ENCODE measurements at regions not wholly inside any gene's neighbourhood (a gene's known extent, or its start where the extent isn't known, plus 50 kb on each side); places are given as distances from the start of the nearest gene placed in this dataset.

DNA sequence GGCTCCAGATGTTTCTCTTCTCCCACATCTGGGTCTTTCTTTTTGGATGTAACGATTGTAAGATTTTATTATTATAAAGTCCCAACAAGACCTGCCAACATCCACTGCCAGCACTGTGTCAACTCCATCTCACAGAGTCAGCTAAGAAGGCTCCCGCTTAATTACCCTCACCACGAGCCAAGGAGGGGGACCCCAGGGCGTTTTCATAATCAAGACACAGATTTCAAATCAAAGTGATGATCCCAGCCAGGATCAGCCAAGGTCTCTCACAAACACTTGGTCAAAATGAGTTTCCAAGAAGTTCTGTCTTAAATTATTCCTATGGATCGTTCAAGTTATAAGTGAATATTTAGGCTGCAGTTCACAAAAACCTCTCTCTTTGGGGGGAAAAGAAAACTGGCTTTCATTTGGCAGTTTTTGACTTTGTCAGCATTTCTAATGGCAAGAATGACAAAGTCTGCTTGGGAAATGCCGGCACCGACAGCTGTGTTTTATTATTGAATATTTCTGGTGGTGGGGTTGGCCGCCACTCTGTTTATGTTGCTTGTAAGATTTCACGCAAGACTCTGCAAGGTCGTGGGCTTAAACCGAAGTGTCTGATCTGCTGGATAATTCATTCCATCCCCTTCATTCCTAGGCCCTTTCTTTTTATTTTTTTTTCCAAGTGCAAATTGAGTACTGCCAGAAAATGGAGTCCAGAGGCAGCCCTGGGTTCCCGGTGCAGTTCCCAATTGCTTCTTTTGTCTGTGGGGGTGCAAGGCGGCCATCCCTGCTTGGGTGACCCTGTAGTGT is 170.2 kb upstream of the PMEPA1 start:
- H3K27ac ChIP-seq (ENCODE audit: low read depth, low read length): no peak overlapping the region
- H3K27me3 ChIP-seq (ENCODE audit: insufficient read depth, low read length, poor library complexity, severe bottlenecking): no peaks in the 10 kb centered on the region
- Mint-ChIP-seq H3K27me3 (peaks cover 10 to 22% of the 10 kb centered on the region in 2 donors), H3K36me3 (no peaks in the 10 kb centered on the region), H3K4me3 (no peak overlapping the region), H3K9me3 (no peaks in the 10 kb centered on the region), H3K27ac (no peak overlapping the region), H3K4me1 (peaks cover 0 to 2% (median 0%) of the 10 kb centered on the region in 3 donors)
- ChIA-PET POLR2A (no interaction called here), CTCF (no interaction called here)
- H3K36me3 ChIP-seq (ENCODE audit: insufficient read depth, low read length): no peaks in the 10 kb centered on the region
- no peak for DNase-seq
- H3K4me1 ChIP-seq (ENCODE audit: insufficient read depth, low read length): no peaks in the 10 kb centered on the region
- no peak overlapping the region for H3K4me3 ChIP-seq (ENCODE audit: low read length)
- H3K9me3 ChIP-seq (ENCODE audit: low read length): no peaks in the 10 kb centered on the region

DNA sequence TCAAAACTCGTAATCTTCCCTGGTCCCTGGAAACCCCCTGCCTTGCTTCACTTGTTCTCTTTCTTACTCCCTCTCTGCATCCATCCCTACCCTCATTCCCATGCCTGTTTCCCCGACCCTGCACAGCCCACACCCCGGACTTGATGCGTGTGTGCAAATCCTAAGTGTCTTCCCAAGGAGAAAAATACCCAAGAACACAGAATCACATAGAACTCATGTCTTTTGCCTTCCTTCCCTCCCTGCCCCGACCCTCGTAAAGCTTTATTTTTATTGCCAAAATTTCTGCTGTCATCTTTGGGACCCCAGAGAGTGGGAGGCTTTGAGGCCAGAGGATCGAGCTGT is 169.6 kb upstream of the PMEPA1 start:
- no peaks in the 10 kb centered on the region for H3K27me3 ChIP-seq (ENCODE audit: insufficient read depth, low read length, poor library complexity, severe bottlenecking)
- peaks cover 0 to 2% (median 0%) of the 10 kb centered on the region in 3 donors for H3K4me1 Mint-ChIP-seq
- H3K9me3 ChIP-seq (ENCODE audit: low read length): no peaks in the 10 kb centered on the region
- no peaks in the 10 kb centered on the region for H3K36me3 Mint-ChIP-seq
- POLR2A ChIA-PET: no interaction called here
- CTCF ChIA-PET: no interaction called here
- peaks cover 10 to 22% of the 10 kb centered on the region in 2 donors for H3K27me3 Mint-ChIP-seq
- H3K4me1 ChIP-seq (ENCODE audit: insufficient read depth, low read length): no peaks in the 10 kb centered on the region
- H3K27ac ChIP-seq (ENCODE audit: low read depth, low read length): no peak overlapping the region
- no peak overlapping the region for H3K4me3 Mint-ChIP-seq
- H3K4me3 ChIP-seq (ENCODE audit: low read length): no peak overlapping the region
- peak overlapping the region in 1 of 8 donors; percentile 77 for H3K27ac Mint-ChIP-seq
- no peaks in the 10 kb centered on the region for H3K36me3 ChIP-seq (ENCODE audit: insufficient read depth, low read length)
- no peak for DNase-seq
- no peaks in the 10 kb centered on the region for H3K9me3 Mint-ChIP-seq

DNA sequence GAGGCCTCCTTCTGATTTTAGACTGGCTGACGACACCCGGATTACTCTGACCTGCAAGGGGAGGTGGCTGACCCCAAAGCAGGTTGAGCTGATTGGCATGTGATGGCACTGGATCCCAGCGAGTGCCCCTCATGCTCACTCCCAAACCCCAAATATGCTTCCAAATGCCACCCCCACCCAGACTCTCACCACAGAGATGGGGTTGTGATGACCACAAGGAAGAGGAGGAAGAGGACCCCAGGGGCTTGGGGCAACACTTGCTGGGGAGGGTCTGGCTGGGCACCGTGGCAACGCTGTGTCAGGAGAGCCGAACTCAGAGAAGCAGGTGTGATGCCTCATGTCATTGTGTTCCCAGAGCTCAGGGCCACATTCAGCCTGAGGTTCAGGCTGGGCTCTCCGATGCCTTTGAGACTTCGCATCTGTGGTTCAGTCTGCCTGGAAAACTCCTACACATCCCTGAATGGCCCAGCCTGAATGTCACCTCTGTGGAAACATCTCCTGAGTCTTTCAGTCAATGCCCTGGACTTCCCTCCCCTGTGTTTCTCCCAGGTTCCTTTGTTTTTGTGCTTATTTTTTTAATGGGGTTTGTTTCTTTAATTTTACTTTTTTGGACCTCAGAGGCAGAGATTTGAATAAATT is 169.1 kb upstream of the PMEPA1 start:
- Mint-ChIP-seq H3K4me1 (no peaks in the 10 kb centered on the region), H3K9me3 (no peaks in the 10 kb centered on the region), H3K27ac (no peak overlapping the region), H3K36me3 (no peaks in the 10 kb centered on the region), H3K27me3 (peaks cover 10 to 20% of the 10 kb centered on the region in 2 donors), H3K4me3 (no peak overlapping the region)
- CTCF ChIA-PET: no interaction called here
- Histone ChIP-seq H3K4me3 (ENCODE audit: low read length) (no peak overlapping the region), H3K27ac (ENCODE audit: low read depth, low read length) (no peak overlapping the region), H3K4me1 (ENCODE audit: insufficient read depth, low read length) (no peaks in the 10 kb centered on the region), H3K36me3 (ENCODE audit: insufficient read depth, low read length) (no peaks in the 10 kb centered on the region), H3K9me3 (ENCODE audit: low read length) (no peaks in the 10 kb centered on the region), H3K27me3 (ENCODE audit: insufficient read depth, low read length, poor library complexity, severe bottlenecking) (no peaks in the 10 kb centered on the region)
- no peak for DNase-seq
- POLR2A ChIA-PET: no interaction called here

DNA sequence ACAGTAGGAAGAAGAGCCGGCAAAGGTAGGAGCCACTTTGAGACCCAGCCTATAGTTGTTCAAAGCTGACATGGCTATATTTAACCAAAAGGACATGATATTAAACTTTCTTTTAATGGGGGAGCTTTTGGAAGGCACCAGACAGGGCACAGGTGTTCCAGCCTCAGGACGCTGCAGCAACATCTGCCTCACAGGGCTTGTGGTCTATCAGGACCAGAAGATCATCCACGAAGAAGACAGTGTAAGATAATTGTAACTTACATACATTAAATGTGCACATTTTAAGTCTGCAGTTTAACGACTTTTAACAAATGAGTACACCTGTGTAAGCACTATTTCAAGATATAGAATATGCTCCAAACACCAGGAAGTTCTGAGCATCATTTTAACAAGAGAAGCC is 168.2 kb upstream of the PMEPA1 start:
- POLR2A ChIA-PET: no interaction called here

DNA sequence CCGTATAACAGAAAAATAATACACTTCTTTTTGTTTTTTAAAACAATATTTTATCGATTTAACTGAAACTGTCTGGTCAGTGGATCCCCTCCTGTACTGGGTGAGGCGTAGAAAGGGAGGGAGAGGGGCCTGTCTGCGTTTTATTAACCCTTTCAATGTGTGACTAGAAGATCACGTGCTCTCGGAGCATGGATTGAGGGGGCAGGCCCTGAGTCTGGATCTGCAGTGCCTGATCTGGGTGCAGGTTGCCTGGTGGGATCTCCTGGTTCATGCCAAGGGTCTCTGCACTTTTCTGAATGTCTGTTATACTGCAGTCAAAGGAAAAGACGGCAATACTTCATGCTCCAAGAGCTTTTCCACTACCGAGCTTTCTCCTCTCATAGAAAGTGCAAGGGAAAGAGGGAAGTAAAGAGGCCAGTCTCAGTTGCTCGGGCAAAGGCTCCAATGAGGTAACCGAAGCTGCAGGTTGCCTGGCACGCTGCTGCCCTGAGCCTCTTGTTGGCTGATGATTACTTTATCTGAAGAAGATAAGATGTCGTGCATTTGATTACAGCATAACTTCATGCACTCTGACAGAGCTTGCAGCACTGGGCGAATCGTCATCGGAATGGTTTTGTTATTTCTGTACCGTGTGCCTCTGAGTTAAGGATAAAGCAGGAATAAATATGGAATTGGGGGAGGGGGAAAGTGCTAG is 167.5 kb upstream of the PMEPA1 start:
- POLR2A ChIA-PET: no interaction called here
- CTCF ChIA-PET: no interaction called here
- Mint-ChIP-seq H3K4me3 (no peak overlapping the region), H3K27me3 (peaks cover 10 to 19% of the 10 kb centered on the region in 2 donors), H3K27ac (no peak overlapping the region), H3K36me3 (no peaks in the 10 kb centered on the region), H3K4me1 (no peaks in the 10 kb centered on the region), H3K9me3 (no peaks in the 10 kb centered on the region)
- no peaks in the 10 kb centered on the region for H3K9me3 ChIP-seq (ENCODE audit: low read length)
- H3K27me3 ChIP-seq (ENCODE audit: insufficient read depth, low read length, poor library complexity, severe bottlenecking): no peaks in the 10 kb centered on the region
- no peaks in the 10 kb centered on the region for H3K36me3 ChIP-seq (ENCODE audit: insufficient read depth, low read length)
- DNase-seq: no peak
- no peaks in the 10 kb centered on the region for H3K4me1 ChIP-seq (ENCODE audit: insufficient read depth, low read length)
- H3K4me3 ChIP-seq (ENCODE audit: low read length): no peak overlapping the region
- H3K27ac ChIP-seq (ENCODE audit: low read depth, low read length): no peak overlapping the region

More for the DNA sequence above, 168.2 kb upstream of the PMEPA1 start:
- Mint-ChIP-seq H3K9me3 (no peaks in the 10 kb centered on the region), H3K27me3 (peaks cover 10 to 19% of the 10 kb centered on the region in 2 donors), H3K27ac (no peak overlapping the region), H3K4me1 (no peaks in the 10 kb centered on the region), H3K4me3 (no peak overlapping the region), H3K36me3 (no peaks in the 10 kb centered on the region)
- DNase-seq: no peak
- Histone ChIP-seq H3K27ac (ENCODE audit: low read depth, low read length) (no peak overlapping the region), H3K4me3 (ENCODE audit: low read length) (no peak overlapping the region), H3K9me3 (ENCODE audit: low read length) (no peaks in the 10 kb centered on the region), H3K27me3 (ENCODE audit: insufficient read depth, low read length, poor library complexity, severe bottlenecking) (no peaks in the 10 kb centered on the region), H3K36me3 (ENCODE audit: insufficient read depth, low read length) (no peaks in the 10 kb centered on the region), H3K4me1 (ENCODE audit: insufficient read depth, low read length) (no peaks in the 10 kb centered on the region)
- CTCF ChIA-PET: no interaction called here

DNA sequence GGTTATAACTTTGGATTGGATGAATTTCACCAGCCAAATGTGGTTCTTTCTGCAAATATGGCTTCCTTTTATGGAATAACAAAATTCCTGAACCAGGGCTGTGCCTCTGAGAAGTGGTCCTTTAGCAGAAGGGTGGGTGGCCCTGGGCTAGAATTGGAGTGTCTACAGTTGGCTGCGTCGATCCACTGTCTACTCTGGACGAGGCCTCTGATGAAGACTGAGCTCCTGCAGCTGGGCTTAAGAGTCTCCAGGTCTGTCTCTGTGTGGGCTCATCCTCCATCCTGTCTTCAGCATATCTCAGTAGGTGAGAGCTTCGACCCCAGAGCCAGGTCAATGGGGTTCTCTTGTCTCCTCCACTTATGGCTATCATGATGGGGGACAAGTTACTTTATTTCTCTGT is 166.3 kb upstream of the PMEPA1 start:
- Histone ChIP-seq H3K27me3 (ENCODE audit: insufficient read depth, low read length, poor library complexity, severe bottlenecking) (no peaks in the 10 kb centered on the region), H3K36me3 (ENCODE audit: insufficient read depth, low read length) (no peaks in the 10 kb centered on the region), H3K9me3 (ENCODE audit: low read length) (no peaks in the 10 kb centered on the region), H3K27ac (ENCODE audit: low read depth, low read length) (no peak overlapping the region), H3K4me3 (ENCODE audit: low read length) (no peak overlapping the region), H3K4me1 (ENCODE audit: insufficient read depth, low read length) (no peaks in the 10 kb centered on the region)
- no peaks in the 10 kb centered on the region for H3K4me1 Mint-ChIP-seq
- no peaks in the 10 kb centered on the region for H3K36me3 Mint-ChIP-seq
- no peak overlapping the region for H3K4me3 Mint-ChIP-seq
- CTCF ChIA-PET: no interaction called here
- H3K27ac Mint-ChIP-seq: no peak overlapping the region
- no peak for DNase-seq
- H3K9me3 Mint-ChIP-seq: no peaks in the 10 kb centered on the region
- POLR2A ChIA-PET: no interaction called here
- H3K27me3 Mint-ChIP-seq: peaks cover 10 to 26% of the 10 kb centered on the region in 2 donors

DNA sequence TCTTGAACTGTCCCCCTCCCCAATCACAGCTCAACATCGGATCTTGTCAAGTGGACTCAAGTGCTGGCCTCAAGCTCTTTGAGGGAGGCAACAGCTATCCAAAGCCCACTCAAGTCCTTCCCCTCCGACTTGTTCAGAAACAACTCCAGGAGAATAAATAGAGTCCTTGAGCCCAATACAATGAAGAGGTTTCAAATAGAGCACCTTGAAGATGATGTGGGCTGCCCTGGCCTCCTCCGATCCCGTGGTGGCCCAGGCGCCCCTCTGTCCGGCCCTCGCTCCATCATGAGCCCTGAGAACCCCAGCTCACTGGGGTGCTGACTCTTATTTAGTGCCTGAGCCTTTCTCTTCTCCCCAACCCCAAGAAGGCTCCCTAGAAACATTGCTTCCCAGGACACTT is 164.3 kb upstream of the PMEPA1 start:
- Histone ChIP-seq H3K4me1 (ENCODE audit: insufficient read depth, low read length) (no peaks in the 10 kb centered on the region), H3K27me3 (ENCODE audit: insufficient read depth, low read length, poor library complexity, severe bottlenecking) (peaks cover 11% of the 10 kb centered on the region), H3K9me3 (ENCODE audit: low read length) (no peaks in the 10 kb centered on the region), H3K4me3 (ENCODE audit: low read length) (no peak overlapping the region), H3K36me3 (ENCODE audit: insufficient read depth, low read length) (no peaks in the 10 kb centered on the region), H3K27ac (ENCODE audit: low read depth, low read length) (no peak overlapping the region)
- CTCF ChIA-PET: interaction anchor here (0.7 kb wide), 1 partner anchor 305 kb away, joined by 4 read pairs; no protein-coding TSS in a partner anchor
- peaks cover 11 to 31% of the 10 kb centered on the region in 2 donors for H3K27me3 Mint-ChIP-seq
- no peaks in the 10 kb centered on the region for H3K36me3 Mint-ChIP-seq
- DNase-seq: no peak
- no peak overlapping the region for H3K4me3 Mint-ChIP-seq
- H3K27ac Mint-ChIP-seq: peak overlapping the region in 1 of 8 donors; percentile 58
- POLR2A ChIA-PET: no interaction called here
- H3K9me3 Mint-ChIP-seq: no peaks in the 10 kb centered on the region
- H3K4me1 Mint-ChIP-seq: no peaks in the 10 kb centered on the region

DNA sequence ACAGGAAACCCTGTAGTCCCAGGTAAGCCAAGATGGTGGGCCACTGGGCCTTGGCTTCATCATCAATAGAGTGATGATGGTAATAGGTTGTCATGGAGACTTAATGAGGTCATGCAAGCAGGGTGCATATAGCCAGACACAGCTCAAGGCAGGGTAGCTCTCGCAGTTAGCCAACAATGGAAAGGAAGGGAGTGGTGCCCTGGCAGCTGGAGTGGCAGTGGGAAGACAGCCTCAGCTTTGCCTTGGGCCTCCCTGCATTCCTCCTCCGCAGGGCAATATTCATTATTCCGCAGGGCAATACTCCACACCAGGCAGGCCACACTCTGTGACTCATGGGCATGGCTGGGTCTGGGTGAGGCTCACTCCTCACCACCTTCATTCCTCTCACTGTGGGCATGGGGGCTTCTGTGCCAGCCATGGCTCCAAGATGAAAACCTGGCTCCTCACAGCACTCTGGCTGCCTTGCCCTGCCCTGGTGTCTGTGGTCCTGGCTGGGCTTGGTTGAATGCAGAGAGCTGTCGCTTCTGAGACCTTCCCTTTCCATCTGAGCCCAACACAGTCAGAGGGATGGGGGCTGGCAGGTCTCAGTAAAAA is 163.1 kb upstream of the PMEPA1 start:
- Histone ChIP-seq H3K4me3 (ENCODE audit: low read length) (no peak overlapping the region), H3K27me3 (ENCODE audit: insufficient read depth, low read length, poor library complexity, severe bottlenecking) (peaks cover 11% of the 10 kb centered on the region), H3K9me3 (ENCODE audit: low read length) (no peaks in the 10 kb centered on the region), H3K4me1 (ENCODE audit: insufficient read depth, low read length) (no peaks in the 10 kb centered on the region), H3K27ac (ENCODE audit: low read depth, low read length) (no peak overlapping the region), H3K36me3 (ENCODE audit: insufficient read depth, low read length) (no peaks in the 10 kb centered on the region)
- Mint-ChIP-seq H3K4me1 (no peaks in the 10 kb centered on the region), H3K36me3 (no peaks in the 10 kb centered on the region), H3K9me3 (no peaks in the 10 kb centered on the region), H3K27me3 (peaks cover 15 to 37% of the 10 kb centered on the region in 2 donors), H3K4me3 (no peak overlapping the region), H3K27ac (no peak overlapping the region)
- CTCF ChIA-PET: no interaction called here
- POLR2A ChIA-PET: no interaction called here
- no peak for DNase-seq
